Colon (tissue), 2 donors: ENCODE measurements at regions not wholly inside any gene's neighbourhood (a gene's known extent, or its start where the extent isn't known, plus 50 kb on each side); places are given as distances from the start of the nearest gene placed in this dataset.
"Not testable (repeated sequence)": the region's sequence is repeated elsewhere in the genome, so short reads cannot be mapped to it uniquely, and the experiment has no call there.

Experiments used
- FAIRE-seq: peaks from 2 replicates; lab custom pipeline; 2012; peaks lifted over from hg19 to GRCh38; lab: Jason Lieb, UNC
- donor health status: control.
- donor health status: control.

- no peak for FAIRE-seq
These were observed 106.6 kb upstream of the CTBP2 start for GRCh38 chr10:125266966-125267365.

GRCh38 chr10:125266541-125266940 is 106.2 kb upstream of the CTBP2 start:
- no peak for FAIRE-seq

DNA sequence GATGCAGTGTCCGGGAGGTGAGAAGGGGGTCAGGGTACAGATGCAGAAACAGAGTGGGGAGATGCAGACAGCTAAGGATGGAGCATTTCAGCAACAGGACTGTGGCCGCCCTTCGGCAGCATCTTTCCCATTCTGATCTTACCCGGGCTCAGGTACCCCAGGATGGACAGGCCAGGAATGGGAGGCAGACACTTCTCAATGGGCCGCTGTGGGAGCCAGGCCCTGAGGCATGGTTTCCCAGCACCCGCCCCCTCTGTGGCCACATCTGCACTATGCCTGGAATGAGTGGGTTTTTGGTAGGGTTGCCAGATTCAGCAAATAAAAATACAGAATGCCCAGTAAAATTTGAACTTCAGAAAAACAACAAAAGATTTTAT is 105.2 kb upstream of the CTBP2 start:
- FAIRE-seq: no peak

DNA sequence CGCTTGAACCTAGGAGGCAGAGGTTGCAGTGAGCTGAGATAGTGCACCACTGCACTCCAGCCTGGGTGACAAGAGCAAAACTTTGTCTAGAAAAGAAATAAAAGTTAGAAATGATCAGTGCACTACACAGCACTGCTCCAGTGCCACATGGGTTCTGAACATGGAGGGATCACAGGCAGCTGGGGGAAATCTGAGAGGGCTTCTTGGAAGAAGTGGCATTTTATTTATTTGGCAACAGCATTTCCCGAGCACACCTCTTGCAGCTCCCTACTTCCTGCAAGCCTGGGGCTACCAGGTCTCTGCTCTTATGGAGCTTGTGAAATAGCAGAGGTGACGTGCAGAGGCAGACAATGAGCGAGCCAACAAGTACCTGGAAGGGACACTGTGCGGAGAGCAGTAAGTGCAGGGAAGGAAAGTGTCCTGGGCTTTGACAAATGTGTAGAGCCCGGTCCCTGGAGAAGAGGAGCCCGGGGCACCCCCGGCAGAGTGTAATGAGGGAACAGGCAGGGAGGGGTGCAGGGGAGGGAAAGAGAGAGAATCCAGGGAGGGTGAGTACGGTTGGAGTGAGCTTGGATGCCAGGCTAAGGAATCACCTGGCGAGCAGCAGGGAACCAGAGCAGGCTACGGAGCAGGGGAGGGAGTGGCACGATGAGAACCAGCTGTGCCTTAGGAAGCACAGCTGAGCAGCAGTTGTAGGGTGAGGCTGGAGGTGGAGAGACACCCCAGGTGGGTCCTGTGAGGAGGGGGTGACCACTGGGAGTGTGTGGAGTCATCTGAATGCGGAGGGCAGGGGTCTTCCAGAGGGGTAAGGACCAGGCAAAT is 104.6 kb upstream of the CTBP2 start:
- FAIRE-seq: no peak

GRCh38 chr10:125264091-125264490 is 103.7 kb upstream of the CTBP2 start:
- FAIRE-seq: no peak

GRCh38 chr10:125263551-125263950 is 103.2 kb upstream of the CTBP2 start:
- no peak for FAIRE-seq

- no peak for FAIRE-seq
These were observed 102.6 kb upstream of the CTBP2 start for GRCh38 chr10:125262920-125263319.

DNA sequence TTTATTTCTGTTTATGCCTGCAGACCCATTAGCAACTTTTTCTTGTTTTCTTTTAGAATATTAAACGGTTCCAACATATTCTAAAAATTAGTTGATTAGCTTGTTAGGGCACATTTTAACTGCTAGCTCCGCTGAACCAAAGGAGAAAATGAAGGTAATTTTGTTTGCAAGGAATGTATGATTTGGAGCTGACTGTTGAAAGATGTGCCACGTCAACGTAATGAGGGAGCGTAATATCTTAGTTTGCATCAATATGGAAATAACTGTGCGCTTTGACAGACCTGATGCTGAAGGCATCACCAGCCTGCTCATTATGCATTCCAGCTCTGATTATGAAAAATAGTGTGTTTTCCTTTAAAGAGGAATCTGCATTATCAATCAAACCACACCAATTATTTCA is 102.0 kb upstream of the CTBP2 start:
- no peak for FAIRE-seq

GRCh38 chr10:125261491-125262186 is 101.3 kb upstream of the CTBP2 start:
- no peak for FAIRE-seq

GRCh38 chr10:125260260-125260659 is 99.9 kb upstream of the CTBP2 start:
- no peak for FAIRE-seq

- FAIRE-seq: no peak
These were observed 99.3 kb upstream of the CTBP2 start for GRCh38 chr10:125259651-125260050.

- no peak for FAIRE-seq
These were observed 98.3 kb upstream of the CTBP2 start for GRCh38 chr10:125258676-125259075.

GRCh38 chr10:125257521-125258108 is 97.3 kb upstream of the CTBP2 start:
- FAIRE-seq: no peak

- FAIRE-seq: no peak
These were observed 95.7 kb upstream of the CTBP2 start for GRCh38 chr10:125256026-125256425.

GRCh38 chr10:125252937-125253336 is 92.6 kb upstream of the CTBP2 start:
- FAIRE-seq: no peak

DNA sequence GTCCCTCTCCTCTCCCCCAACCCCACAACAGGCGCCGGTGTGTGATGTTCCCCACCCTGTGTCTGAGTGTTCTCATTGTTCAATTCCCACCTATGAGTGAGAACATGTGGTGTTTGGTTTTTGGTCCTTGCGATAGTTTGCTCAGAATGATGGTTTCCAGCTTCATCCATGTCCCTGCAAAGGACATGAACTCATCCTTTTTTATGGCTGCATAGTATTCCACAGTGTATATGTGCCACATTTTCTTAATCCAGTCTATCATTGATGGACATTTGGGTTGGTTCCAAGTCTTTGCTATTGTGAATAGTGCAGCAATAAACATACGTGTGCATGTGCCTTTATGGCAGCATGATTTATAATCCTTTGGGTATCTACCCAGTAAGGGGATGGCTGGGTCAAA is 90.5 kb upstream of the CTBP2 start:
- FAIRE-seq: not testable (repeated sequence)

- no peak for FAIRE-seq
These were observed 89.6 kb upstream of the CTBP2 start for GRCh38 chr10:125249948-125250347.

- no peak for FAIRE-seq
These were observed 88.1 kb upstream of the CTBP2 start for GRCh38 chr10:125248489-125248888.

GRCh38 chr10:125247576-125247975 is 87.2 kb upstream of the CTBP2 start:
- no peak for FAIRE-seq

DNA sequence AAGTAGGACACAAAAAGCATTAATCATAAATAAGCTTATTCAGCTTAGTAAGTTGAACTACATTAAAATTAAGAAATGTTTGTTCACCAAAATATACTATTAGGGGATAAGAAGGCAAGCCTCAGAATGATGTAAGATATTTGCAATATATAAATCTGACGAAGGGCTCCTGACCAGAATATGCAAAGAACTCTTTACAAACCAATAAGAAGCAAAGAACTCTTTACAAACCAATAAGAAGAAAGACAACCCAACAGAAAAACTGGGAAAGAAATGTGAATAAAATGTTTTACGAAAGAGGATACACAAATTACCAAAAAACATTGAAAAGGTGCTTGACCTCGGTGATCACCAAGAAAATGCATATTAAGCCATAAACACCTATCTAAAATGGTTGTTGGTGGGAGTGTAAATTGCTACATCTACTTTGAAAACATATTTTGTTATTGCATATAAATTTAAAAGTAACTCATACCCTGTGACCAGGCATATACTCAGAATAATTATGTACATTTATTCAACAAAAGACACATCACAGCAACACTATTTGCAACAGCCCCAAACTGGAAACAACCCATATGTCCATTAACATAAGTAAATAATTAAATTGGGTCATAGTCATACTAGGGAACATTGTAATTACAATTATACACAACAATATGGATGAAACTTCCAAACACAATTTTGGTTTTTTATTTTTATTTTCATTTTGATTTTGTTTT is 83.3 kb upstream of the CTBP2 start:
- no peak for FAIRE-seq

DNA sequence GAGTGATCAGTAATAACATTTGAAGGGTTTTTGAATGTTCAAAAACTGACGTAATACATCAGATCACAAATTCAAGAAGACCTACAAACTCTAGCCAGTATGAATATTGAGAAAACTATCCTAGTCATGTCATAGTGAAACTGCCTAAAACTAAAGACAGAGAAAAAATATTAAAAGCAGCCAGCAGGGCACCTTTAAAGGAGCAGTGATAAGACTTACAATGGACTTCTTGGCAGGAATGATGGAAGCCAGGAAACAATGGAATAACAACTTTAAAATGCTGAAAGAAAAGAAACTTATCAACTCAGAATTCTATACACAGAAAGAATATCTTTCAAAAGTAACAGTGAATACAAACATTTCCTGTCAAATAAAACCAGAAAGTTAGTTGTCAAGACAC is 78.3 kb upstream of the CTBP2 start:
- FAIRE-seq: no peak

GRCh38 chr10:125236091-125236490 is 75.7 kb upstream of the CTBP2 start:
- no peak for FAIRE-seq
